MCF 10A (cell line): ENCODE measurements at regions not wholly inside any gene's neighbourhood (a gene's known extent, or its start where the extent isn't known, plus 50 kb on each side); places are given as distances from the start of the nearest gene placed in this dataset.

Experiments used
- BruUV-seq: library from RNA; stranded (reverse); fragments of 400-500 nt; replicated peaks from 2 replicates; lab custom pipeline; 2021; lab: Mats Ljungman, UMichigan
- CTCF ChIA-PET: fragments of 300-600 bp; sonication (Branson Sonifier 250); formaldehyde crosslinking; extraction: SDS; loops from one replicate; lab custom pipeline; 2021; ENCODE audit warnings: antibody characterized with exemption, inconsistent platforms; lab: Yijun Ruan, JAX
- POLR2A ChIA-PET: fragments of 300-600, 350-650 bp; sonication (Branson Sonifier 250); formaldehyde crosslinking; extraction: SDS; loops from one replicate; lab custom pipeline; 2020; ENCODE audit warnings: antibody characterized with exemption, inconsistent platforms; lab: Yijun Ruan, JAX
- DNase-seq: peaks from one replicate; pipeline ENCODE4 v3.0.0-alpha.2; 2018; ENCODE audit not compliant: unreplicated experiment
- H3K27ac Mint-ChIP-seq: one replicate; pipeline ENCODE4 v1.8.0; 2022; ENCODE audit warnings: mild to moderate bottlenecking, low read depth, mixed read lengths; ENCODE audit not compliant: unreplicated experiment
- H3K27me3 Mint-ChIP-seq: one replicate; pipeline ENCODE4 v1.8.0; 2022; ENCODE audit warnings: mixed read lengths; ENCODE audit not compliant: insufficient read depth, unreplicated experiment
- H3K36me3 Mint-ChIP-seq: one replicate; pipeline ENCODE4 v1.8.0; 2022; ENCODE audit warnings: mild to moderate bottlenecking, moderate library complexity, mixed read lengths; ENCODE audit not compliant: insufficient read depth, unreplicated experiment
- H3K4me1 Mint-ChIP-seq: one replicate; pipeline ENCODE4 v1.8.0; 2022; ENCODE audit warnings: mixed read lengths; ENCODE audit not compliant: insufficient read depth, unreplicated experiment
- H3K4me3 Mint-ChIP-seq: one replicate; pipeline ENCODE4 v1.8.0; 2022; ENCODE audit warnings: mild to moderate bottlenecking, moderate library complexity, mixed read lengths; ENCODE audit not compliant: unreplicated experiment
- H3K9me3 Mint-ChIP-seq: one replicate; pipeline ENCODE4 v1.8.0; 2022; ENCODE audit warnings: mixed read lengths; ENCODE audit not compliant: unreplicated experiment
- intact Hi-C: fragments of 100-400 bp; cut with micrococcal nuclease; formaldehyde crosslinking; loops from 2 replicates; pipeline ENCODE4 v1.14.1; 2022
- TF ChIP-seq, protein P1 (sequence below): fragments of 200-600 bp; IDR thresholded peaks from one replicate; pipeline ENCODE4 v1.8.0; 2022; ENCODE audit warnings: antibody characterized with exemption, mild to moderate bottlenecking; ENCODE audit not compliant: unreplicated experiment

- TF ChIP-seq, protein P1, sequence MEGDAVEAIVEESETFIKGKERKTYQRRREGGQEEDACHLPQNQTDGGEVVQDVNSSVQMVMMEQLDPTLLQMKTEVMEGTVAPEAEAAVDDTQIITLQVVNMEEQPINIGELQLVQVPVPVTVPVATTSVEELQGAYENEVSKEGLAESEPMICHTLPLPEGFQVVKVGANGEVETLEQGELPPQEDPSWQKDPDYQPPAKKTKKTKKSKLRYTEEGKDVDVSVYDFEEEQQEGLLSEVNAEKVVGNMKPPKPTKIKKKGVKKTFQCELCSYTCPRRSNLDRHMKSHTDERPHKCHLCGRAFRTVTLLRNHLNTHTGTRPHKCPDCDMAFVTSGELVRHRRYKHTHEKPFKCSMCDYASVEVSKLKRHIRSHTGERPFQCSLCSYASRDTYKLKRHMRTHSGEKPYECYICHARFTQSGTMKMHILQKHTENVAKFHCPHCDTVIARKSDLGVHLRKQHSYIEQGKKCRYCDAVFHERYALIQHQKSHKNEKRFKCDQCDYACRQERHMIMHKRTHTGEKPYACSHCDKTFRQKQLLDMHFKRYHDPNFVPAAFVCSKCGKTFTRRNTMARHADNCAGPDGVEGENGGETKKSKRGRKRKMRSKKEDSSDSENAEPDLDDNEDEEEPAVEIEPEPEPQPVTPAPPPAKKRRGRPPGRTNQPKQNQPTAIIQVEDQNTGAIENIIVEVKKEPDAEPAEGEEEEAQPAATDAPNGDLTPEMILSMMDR = no peak
Observed at GRCh38 chr9:530681-531080, 310.8 kb upstream of the DMRT1 start.

DNA sequence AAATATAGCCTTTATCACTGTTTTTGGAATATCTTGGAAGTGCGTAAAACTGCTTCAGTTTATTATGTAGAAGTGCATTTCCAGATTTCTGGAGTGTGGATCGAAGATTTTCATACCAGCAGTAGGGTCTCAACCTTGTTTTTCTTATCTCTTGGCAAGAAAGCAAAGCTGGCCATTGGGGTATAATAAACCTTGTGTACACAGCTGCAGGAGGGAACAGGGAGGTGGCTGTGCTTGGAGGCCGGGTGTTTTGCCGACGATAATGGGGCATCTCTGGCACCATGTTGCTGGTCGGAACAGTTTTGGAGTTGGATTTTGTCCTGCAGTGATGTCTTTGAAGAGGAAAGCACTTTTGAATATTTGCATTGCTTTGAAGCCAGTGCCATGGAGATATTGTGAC is 308.8 kb upstream of the DMRT1 start:
- Mint-ChIP-seq H3K4me3 (no peak overlapping the region), H3K27me3 (no peaks in the 10 kb centered on the region), H3K9me3 (no peaks in the 10 kb centered on the region), H3K36me3 (peaks cover 34% of the 10 kb centered on the region), H3K4me1 (peaks cover 44% of the 10 kb centered on the region), H3K27ac (peak overlapping the region; percentile 31)
- TF ChIP-seq, protein P1 = no peak
- DNase-seq = no peak
- no TSS peak for BruUV-seq
- ChIA-PET POLR2A (interaction anchor here (0.6 to 1.8 kb wide), 6 partner anchors 12 to 29 kb away, joined by 3 to 5 read pairs (median 4); partner anchors contain the start of gene KANK1), CTCF (no interaction called here)
- intact Hi-C loops = no loop called here

More at GRCh38 chr9:530681-531080, 310.8 kb upstream of the DMRT1 start:
- ChIA-PET CTCF (interaction anchor here (0.6 to 0.9 kb wide), 2 partner anchors 15 to 25 kb away, joined by 3 read pairs; no protein-coding TSS in a partner anchor), POLR2A (interaction anchor here (0.6 to 2.8 kb wide), 17 partner anchors 15 to 182 kb away, joined by 3 to 30 read pairs (median 5); partner anchors contain the start of gene KANK1)
- peak overlapping the region; percentile 98 for H3K27ac Mint-ChIP-seq
- peaks cover 49% of the 10 kb centered on the region for H3K4me1 Mint-ChIP-seq
- intact Hi-C loops = no loop called here
- H3K27me3 Mint-ChIP-seq = no peaks in the 10 kb centered on the region
- no peaks in the 10 kb centered on the region for H3K9me3 Mint-ChIP-seq
- H3K36me3 Mint-ChIP-seq = peaks cover 31% of the 10 kb centered on the region
- peak; percentile 87 for DNase-seq
- BruUV-seq = no TSS peak
- peak overlapping the region; percentile 22 for H3K4me3 Mint-ChIP-seq

DNA sequence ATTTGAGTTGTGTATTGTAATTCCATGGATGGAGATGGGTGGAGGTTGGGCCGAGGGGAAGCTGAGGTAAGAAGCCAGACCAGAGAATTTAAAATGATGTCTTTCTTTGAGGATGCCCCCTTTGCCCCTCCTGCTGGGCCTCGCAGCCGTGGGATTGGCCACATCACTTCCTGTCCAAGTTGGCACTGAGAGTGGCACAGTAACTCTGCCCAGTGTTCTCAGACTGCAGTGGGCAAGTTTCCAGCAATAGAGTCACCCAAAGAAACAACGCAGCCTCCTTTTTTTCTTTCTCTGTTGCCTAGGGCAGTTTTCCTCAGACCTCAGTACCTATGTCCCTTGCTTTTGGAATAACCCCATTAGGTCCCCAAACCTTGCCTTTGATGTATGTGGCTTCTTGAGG is 306.6 kb upstream of the DMRT1 start:
- CTCF ChIA-PET = no interaction called here
- TF ChIP-seq, protein P1 = no peak
- BruUV-seq = no TSS peak
- peak; percentile 90 for DNase-seq
- H3K36me3 Mint-ChIP-seq = peaks cover 42% of the 10 kb centered on the region
- H3K4me1 Mint-ChIP-seq = peaks cover 44% of the 10 kb centered on the region
- H3K27me3 Mint-ChIP-seq = no peaks in the 10 kb centered on the region
- peak overlapping the region; percentile 14 for H3K4me3 Mint-ChIP-seq
- intact Hi-C loops = no loop called here
- peak overlapping the region; percentile 74 for H3K27ac Mint-ChIP-seq
- POLR2A ChIA-PET = interaction anchor here (0.7 to 2.8 kb wide), 7 partner anchors 9 to 266 kb away, joined by 3 to 7 read pairs (median 3); no protein-coding TSS in a partner anchor
- no peaks in the 10 kb centered on the region for H3K9me3 Mint-ChIP-seq

- Mint-ChIP-seq H3K36me3 (peaks cover 47% of the 10 kb centered on the region), H3K27me3 (no peaks in the 10 kb centered on the region), H3K9me3 (no peaks in the 10 kb centered on the region), H3K4me1 (peaks cover 41% of the 10 kb centered on the region), H3K27ac (peak overlapping the region; percentile 74), H3K4me3 (peak overlapping the region; percentile 14)
- intact Hi-C loops = no loop called here
- TF ChIP-seq, protein P1 = no peak
- BruUV-seq = no TSS peak
- POLR2A ChIA-PET = interaction anchor here (0.6 to 2.8 kb wide), 6 partner anchors 10 to 314 kb away, joined by 3 to 7 read pairs (median 3); no protein-coding TSS in a partner anchor
- no peak for DNase-seq
- CTCF ChIA-PET = no interaction called here
Observed at GRCh38 chr9:535356-535755, 306.1 kb upstream of the DMRT1 start.
